Colonic mucosa (tissue), 4 donors: ENCODE measurements at regions not wholly inside any gene's neighbourhood (a gene's known extent, or its start where the extent isn't known, plus 50 kb on each side); places are given as distances from the start of the nearest gene placed in this dataset.
"Not testable (repeated sequence)": the region's sequence is repeated elsewhere in the genome, so short reads cannot be mapped to it uniquely, and the experiment has no call there.

Experiments
- DNase-seq: peaks from one replicate; pipeline ENCODE4 v3.0.0-alpha.2; 2020
- H3K27ac ChIP-seq: fragments of 200-600 bp; one replicate; pipeline ENCODE4 v1.8.0; 2021
- H3K27me3 ChIP-seq: fragments of 200-600 bp; one replicate; pipeline ENCODE4 v1.8.0; 2021
- H3K36me3 ChIP-seq: fragments of 200-600 bp; one replicate; pipeline ENCODE4 v1.8.0; 2021
- H3K4me1 ChIP-seq: fragments of 200-600 bp; one replicate; pipeline ENCODE4 v1.8.0; 2021; ENCODE audit warnings: mild to moderate bottlenecking
- H3K4me3 ChIP-seq: fragments of 200-600 bp; one replicate; pipeline ENCODE4 v1.8.0; 2021
- H3K9ac ChIP-seq, 2 donors: one replicate each; pipeline ENCODE4 v1.7.0; 2013; ENCODE audit warnings: control low read depth in 2 of 2, low read depth in 2 of 2, low read length in 2 of 2
- H3K9me3 ChIP-seq: fragments of 200-600 bp; one replicate; pipeline ENCODE4 v1.8.0; 2021
- intact Hi-C: fragments of 100-400 bp; cut with DNase I; formaldehyde crosslinking; loops from one replicate; pipeline ENCODE4 v1.14.1; 2022
- donor health status: healthy.
- donor health status: DM: no; HTN: no; CAD: no.
- donor health status: DM: no; HTN: no; CAD: no.

GRCh38 chr13:52565324-52565723 lies 76.9 kb upstream of the HNRNPA1L2 start:
- H3K27me3 ChIP-seq, DNase-seq, H3K4me3 ChIP-seq, H3K27ac ChIP-seq, H3K9me3 ChIP-seq, H3K4me1 ChIP-seq, intact Hi-C loops, H3K9ac ChIP-seq, H3K36me3 ChIP-seq: not testable (repeated sequence)

GRCh38 chr13:52569904-52570602 lies 72.2 kb upstream of the HNRNPA1L2 start:
- H3K4me1 ChIP-seq, H3K27me3 ChIP-seq, H3K36me3 ChIP-seq, H3K9me3 ChIP-seq, H3K9ac ChIP-seq, H3K27ac ChIP-seq, H3K4me3 ChIP-seq, intact Hi-C loops: not testable (repeated sequence)
- DNase-seq: peak; percentile 36

GRCh38 chr13:52571163-52571562 lies 71.1 kb upstream of the HNRNPA1L2 start:
- H3K27me3 ChIP-seq, H3K9me3 ChIP-seq, H3K9ac ChIP-seq, intact Hi-C loops, H3K4me3 ChIP-seq, H3K4me1 ChIP-seq, DNase-seq, H3K36me3 ChIP-seq, H3K27ac ChIP-seq: not testable (repeated sequence)

- intact Hi-C loops, H3K27ac ChIP-seq, H3K4me1 ChIP-seq, H3K36me3 ChIP-seq, DNase-seq, H3K9me3 ChIP-seq, H3K4me3 ChIP-seq, H3K9ac ChIP-seq, H3K27me3 ChIP-seq: not testable (repeated sequence)
These were observed 59.3 kb upstream of the HNRNPA1L2 start for GRCh38 chr13:52582962-52583361.
